ENCODE measurements at regions not wholly inside any gene's neighbourhood (a gene's known extent, or its start where the extent isn't known, plus 50 kb on each side); places are given as distances from the start of the nearest gene placed in this dataset.

DNA sequence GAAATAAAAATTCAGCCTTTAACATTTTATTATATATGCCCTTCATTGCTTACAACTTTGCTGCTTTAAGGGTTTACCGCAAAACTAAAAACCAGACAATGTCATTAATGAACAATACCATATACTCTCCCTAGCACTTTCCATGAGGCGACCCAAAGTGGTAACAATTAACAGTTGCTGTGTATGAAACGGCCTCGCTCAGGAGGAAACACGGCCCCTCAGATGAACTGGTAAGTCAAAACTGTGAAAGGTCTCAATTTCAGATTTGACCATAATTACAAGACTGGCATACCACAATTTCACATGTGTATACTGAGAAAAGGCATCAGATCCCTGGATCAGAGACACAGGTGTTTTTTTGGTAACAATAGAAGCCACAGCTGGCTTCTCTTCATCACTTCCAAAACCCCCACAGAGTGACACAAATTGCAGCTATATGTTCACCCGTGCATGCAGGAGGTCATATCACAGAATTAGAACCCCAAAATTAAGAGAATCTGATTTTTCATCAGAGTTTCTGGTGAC is 611.9 kb upstream of the ADAMTS5 start:
- ChIA-PET POLR2A (no interaction called here), CTCF (no interaction called here)
- Histone ChIP-seq H3K27ac (ENCODE audit: low read depth, low read length) (no peak overlapping the region), H3K27me3 (ENCODE audit: control insufficient read depth, insufficient read depth, low read length) (no peaks in the 10 kb centered on the region), H3K9me3 (ENCODE audit: control insufficient read depth, insufficient read depth, low read length) (no peaks in the 10 kb centered on the region), H3K4me3 (ENCODE audit: low read depth, low read length) (no peak overlapping the region)
- TF ChIP-seq, protein P1, sequence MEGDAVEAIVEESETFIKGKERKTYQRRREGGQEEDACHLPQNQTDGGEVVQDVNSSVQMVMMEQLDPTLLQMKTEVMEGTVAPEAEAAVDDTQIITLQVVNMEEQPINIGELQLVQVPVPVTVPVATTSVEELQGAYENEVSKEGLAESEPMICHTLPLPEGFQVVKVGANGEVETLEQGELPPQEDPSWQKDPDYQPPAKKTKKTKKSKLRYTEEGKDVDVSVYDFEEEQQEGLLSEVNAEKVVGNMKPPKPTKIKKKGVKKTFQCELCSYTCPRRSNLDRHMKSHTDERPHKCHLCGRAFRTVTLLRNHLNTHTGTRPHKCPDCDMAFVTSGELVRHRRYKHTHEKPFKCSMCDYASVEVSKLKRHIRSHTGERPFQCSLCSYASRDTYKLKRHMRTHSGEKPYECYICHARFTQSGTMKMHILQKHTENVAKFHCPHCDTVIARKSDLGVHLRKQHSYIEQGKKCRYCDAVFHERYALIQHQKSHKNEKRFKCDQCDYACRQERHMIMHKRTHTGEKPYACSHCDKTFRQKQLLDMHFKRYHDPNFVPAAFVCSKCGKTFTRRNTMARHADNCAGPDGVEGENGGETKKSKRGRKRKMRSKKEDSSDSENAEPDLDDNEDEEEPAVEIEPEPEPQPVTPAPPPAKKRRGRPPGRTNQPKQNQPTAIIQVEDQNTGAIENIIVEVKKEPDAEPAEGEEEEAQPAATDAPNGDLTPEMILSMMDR (IDR thresholded peaks at IDR 0.05; ENCODE audit: low read depth, low read length) = no peak
- no peak for DNase-seq (ENCODE audit: low read depth, low spot score)

DNA sequence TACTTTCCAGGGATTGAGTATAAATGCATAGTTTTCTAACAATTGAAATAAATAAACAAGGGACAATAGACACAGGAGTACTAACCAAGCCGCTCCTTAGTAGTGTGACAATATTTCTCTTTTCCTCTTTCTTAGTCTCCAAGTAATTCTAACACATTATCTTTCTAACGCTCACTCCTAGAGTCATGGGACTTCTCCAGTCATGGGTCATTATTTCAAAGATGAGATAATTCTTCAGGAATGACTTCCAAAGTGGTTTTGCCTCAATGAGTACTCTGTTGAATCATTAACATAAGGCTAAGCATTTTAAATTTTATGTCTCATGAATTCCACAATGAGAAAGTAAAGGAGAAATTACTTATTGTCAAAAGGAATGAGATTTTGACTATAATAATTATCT is 605.8 kb upstream of the ADAMTS5 start:
- no peaks in the 10 kb centered on the region for H3K9me3 ChIP-seq (ENCODE audit: control insufficient read depth, insufficient read depth, low read length)
- TF ChIP-seq, protein P1 (IDR thresholded peaks at IDR 0.05; ENCODE audit: low read depth, low read length) = no peak
- peak; percentile 34 for DNase-seq (ENCODE audit: low read depth, low spot score)
- ChIA-PET POLR2A (no interaction called here), CTCF (interaction anchor here (1.0 kb wide), 1 partner anchor 8 kb away, joined by 4 read pairs; no protein-coding TSS in a partner anchor)
- no peak overlapping the region for H3K4me3 ChIP-seq (ENCODE audit: low read depth, low read length)
- H3K27me3 ChIP-seq (ENCODE audit: control insufficient read depth, insufficient read depth, low read length) = no peaks in the 10 kb centered on the region
- no peak overlapping the region for H3K27ac ChIP-seq (ENCODE audit: low read depth, low read length)

DNA sequence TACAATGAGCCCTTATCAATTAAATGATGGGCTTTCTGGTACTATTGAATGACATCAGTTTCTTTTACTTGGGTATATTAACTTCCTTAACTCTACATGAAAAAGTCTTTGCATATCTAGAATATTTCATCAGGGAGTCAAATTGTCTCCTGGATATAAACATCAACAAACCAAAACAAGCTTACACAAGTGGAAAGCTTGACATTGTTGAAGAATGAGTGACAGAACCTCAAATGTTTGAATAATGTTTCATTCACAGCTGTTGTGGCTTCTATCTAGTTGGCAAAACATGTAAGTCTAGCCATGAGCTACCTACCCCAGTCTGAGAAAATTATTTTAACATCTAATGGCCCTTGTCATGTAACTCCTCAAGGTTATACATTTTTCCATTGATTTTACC is 604.8 kb upstream of the ADAMTS5 start:
- peak; percentile 20 for DNase-seq (ENCODE audit: low read depth, low spot score)
- H3K4me3 ChIP-seq (ENCODE audit: low read depth, low read length) = no peak overlapping the region
- ChIA-PET CTCF (interaction anchor here (0.6 to 0.7 kb wide), 2 partner anchors 401 to 721 kb away, joined by 3 to 5 read pairs; no protein-coding TSS in a partner anchor), POLR2A (no interaction called here)
- H3K27me3 ChIP-seq (ENCODE audit: control insufficient read depth, insufficient read depth, low read length) = no peaks in the 10 kb centered on the region
- peak overlapping the region; percentile 54 for H3K27ac ChIP-seq (ENCODE audit: low read depth, low read length)
- H3K9me3 ChIP-seq (ENCODE audit: control insufficient read depth, insufficient read depth, low read length) = no peaks in the 10 kb centered on the region
- TF ChIP-seq, protein P1 (IDR thresholded peaks at IDR 0.05; ENCODE audit: low read depth, low read length) = no peak

DNA sequence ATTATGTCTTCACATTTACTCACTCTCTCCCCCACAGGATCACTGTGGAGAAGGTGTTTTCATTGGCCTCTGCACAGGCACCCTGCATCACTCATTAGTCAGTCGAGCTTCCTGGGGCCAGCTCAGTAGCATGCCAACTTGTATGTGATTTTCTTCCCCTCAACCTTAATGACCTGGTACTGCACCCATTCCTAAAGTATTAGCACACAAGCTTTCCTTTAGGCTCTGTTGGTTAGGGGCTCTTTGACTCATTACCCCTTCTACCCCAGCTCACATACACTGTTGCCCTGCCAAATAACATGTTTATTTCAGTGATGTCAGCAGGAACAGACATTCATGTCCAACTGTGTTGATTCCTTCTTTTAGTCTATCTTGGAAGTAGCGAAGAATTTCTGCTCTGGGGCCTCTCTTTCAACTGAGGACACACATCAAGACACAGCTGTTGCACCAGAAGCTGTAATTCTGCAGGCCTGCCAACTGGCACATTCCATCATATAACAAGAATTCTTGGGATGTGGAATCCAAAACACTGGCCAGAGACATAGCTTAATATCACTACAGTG is 603.5 kb upstream of the ADAMTS5 start:
- H3K9me3 ChIP-seq (ENCODE audit: control insufficient read depth, insufficient read depth, low read length) = no peaks in the 10 kb centered on the region
- ChIA-PET POLR2A (interaction anchor here (0.9 to 1.8 kb wide), 10 partner anchors 51 to 726 kb away, joined by 3 to 12 read pairs (median 6); partner anchors contain the start of gene ADAMTS5), CTCF (no interaction called here)
- no peaks in the 10 kb centered on the region for H3K27me3 ChIP-seq (ENCODE audit: control insufficient read depth, insufficient read depth, low read length)
- H3K4me3 ChIP-seq (ENCODE audit: low read depth, low read length) = no peak overlapping the region
- TF ChIP-seq, protein P1 (IDR thresholded peaks at IDR 0.05; ENCODE audit: low read depth, low read length) = no peak
- H3K27ac ChIP-seq (ENCODE audit: low read depth, low read length) = peak overlapping the region; percentile 82
- DNase-seq (ENCODE audit: low read depth, low spot score) = peak; percentile 87

DNA sequence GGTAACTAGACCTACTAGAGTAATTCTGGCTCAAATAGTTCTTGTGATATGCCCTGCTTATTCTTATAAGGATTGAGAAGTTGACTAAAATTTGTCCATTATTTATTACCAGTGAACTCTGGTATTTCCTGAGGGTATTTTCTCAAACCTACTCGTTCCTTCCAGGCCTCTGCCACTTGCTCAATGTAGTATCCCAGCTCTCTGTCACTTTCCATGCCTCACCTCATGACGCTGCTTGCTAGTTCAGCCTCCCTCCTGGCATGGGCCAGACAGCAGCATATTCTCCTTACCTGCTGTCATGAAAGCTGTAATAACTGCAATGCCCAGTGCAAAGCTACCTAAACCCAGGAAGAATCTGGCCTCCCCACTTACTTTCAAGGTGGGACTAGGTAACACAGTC is 602.9 kb upstream of the ADAMTS5 start:
- POLR2A ChIA-PET = interaction anchor here (0.6 to 1.8 kb wide), 9 partner anchors 51 to 725 kb away, joined by 3 to 12 read pairs (median 7); partner anchors contain the start of gene ADAMTS5
- Histone ChIP-seq H3K9me3 (ENCODE audit: control insufficient read depth, insufficient read depth, low read length) (no peaks in the 10 kb centered on the region), H3K27me3 (ENCODE audit: control insufficient read depth, insufficient read depth, low read length) (no peaks in the 10 kb centered on the region), H3K27ac (ENCODE audit: low read depth, low read length) (peak overlapping the region; percentile 82), H3K4me3 (ENCODE audit: low read depth, low read length) (no peak overlapping the region)
- DNase-seq (ENCODE audit: low read depth, low spot score) = no peak
- CTCF ChIA-PET = no interaction called here
- TF ChIP-seq, protein P1 (IDR thresholded peaks at IDR 0.05; ENCODE audit: low read depth, low read length) = no peak
